HG03196 (cell line): ENCODE measurements at regions not wholly inside any gene's neighbourhood (a gene's known extent, or its start where the extent isn't known, plus 50 kb on each side); places are given as distances from the start of the nearest gene placed in this dataset.

Experiments
- ATAC-seq: cut with Tn5 transposase; IDR thresholded peaks from one replicate; pipeline ENCODE4 v1.9.1; 2021; ENCODE audit not compliant: unreplicated experiment

- ATAC-seq, result no peak
Measured at GRCh38 chr3:72336114-72336651, 512.1 kb downstream of the SHQ1 start.

- ATAC-seq, result no peak
Measured at GRCh38 chr3:72335458-72336095, 512.7 kb downstream of the SHQ1 start.

- ATAC-seq, result no peak
Measured at GRCh38 chr3:72334681-72335457, 513.4 kb downstream of the SHQ1 start.

- no peak for ATAC-seq
Measured at GRCh38 chr3:72332689-72333088, 515.6 kb downstream of the SHQ1 start.

- ATAC-seq, result no peak
Measured at GRCh38 chr3:72332036-72332435, 516.2 kb downstream of the SHQ1 start.

GRCh38 chr3:72331076-72331475 is 517.2 kb downstream of the SHQ1 start:
- no peak for ATAC-seq

GRCh38 chr3:72329354-72329753 is 518.9 kb downstream of the SHQ1 start:
- ATAC-seq, result no peak

- ATAC-seq, result no peak
Measured at GRCh38 chr3:72328755-72329277, 519.4 kb downstream of the SHQ1 start.

- no peak for ATAC-seq
Measured at GRCh38 chr3:72327008-72327407, 521.2 kb downstream of the SHQ1 start.

- no peak for ATAC-seq
Measured at GRCh38 chr3:72324253-72324811, 523.9 kb downstream of the SHQ1 start.

GRCh38 chr3:72323773-72324172 is 524.5 kb downstream of the SHQ1 start:
- no peak for ATAC-seq

GRCh38 chr3:72322264-72322976 is 525.8 kb downstream of the SHQ1 start:
- no peak for ATAC-seq

- no peak for ATAC-seq
Measured at GRCh38 chr3:72320955-72321303, 527.3 kb downstream of the SHQ1 start.

- ATAC-seq, result no peak
Measured at GRCh38 chr3:72320095-72320954, 527.9 kb downstream of the SHQ1 start.

- ATAC-seq, result no peak
Measured at GRCh38 chr3:72319194-72320094, 528.8 kb downstream of the SHQ1 start.

- ATAC-seq, result no peak
Measured at GRCh38 chr3:72318504-72319193, 529.6 kb downstream of the SHQ1 start.

- no peak for ATAC-seq
Measured at GRCh38 chr3:72317491-72317890, 530.8 kb downstream of the SHQ1 start.

- ATAC-seq, result no peak
Measured at GRCh38 chr3:72316501-72317279, 531.6 kb downstream of the SHQ1 start.
